ENCODE measurements at regions not wholly inside any gene's neighbourhood (a gene's known extent, or its start where the extent isn't known, plus 50 kb on each side); places are given as distances from the start of the nearest gene placed in this dataset.

GRCh38 chr16:82497139-82497538 is 129.6 kb upstream of the CDH13 start:
- DNase-seq: no peak

- DNase-seq: no peak
Measured at GRCh38 chr16:82488460-82488859, 138.3 kb upstream of the CDH13 start.

DNA sequence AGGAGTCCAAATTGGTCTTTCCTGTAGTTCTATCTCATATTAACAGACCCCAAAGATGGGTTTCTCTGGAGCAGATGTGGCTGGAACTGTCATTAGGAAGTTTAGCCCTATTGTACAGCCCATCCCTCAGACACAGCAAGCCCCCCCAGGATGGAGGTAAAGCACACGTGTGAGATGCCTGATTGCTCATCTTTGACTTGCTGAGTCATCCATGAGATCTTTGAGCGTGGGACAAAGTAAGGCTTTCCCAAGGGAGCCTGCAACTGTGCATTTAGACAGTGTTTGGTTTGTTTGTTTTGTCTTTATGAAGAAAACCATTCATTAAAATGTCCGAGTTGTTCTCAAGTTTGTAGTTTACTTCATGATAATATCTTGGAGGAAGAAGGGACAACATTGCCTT is 145.3 kb upstream of the CDH13 start:
- no peak for DNase-seq

- DNase-seq: no peak
Measured at GRCh38 chr16:82476786-82477185, 150.0 kb upstream of the CDH13 start.

DNA sequence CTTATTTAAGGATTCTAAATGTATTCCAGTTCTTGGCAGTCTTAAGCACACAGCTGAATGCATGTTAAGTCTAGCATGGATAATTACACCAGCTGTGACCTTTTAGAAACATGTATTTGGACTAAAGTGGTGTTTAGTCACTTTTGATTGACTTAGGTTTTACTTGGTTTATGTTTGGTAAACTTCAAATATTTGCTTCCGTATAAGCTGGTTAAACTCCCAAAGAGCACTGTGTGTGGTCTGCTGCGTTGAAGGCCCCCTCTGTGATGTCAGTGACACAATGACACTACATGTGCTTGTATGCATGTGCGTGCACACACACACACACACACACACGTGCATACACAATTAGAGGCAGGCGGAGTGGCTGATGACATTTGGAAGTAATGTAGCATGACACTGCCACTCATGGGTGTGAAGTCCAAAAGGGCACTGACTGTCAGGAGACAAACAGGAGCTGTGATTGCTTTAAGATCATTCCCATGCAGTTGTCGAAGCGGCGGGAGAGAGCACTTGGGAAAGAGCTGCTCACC is 156.1 kb upstream of the CDH13 start:
- peak; percentile 75 for DNase-seq

DNA sequence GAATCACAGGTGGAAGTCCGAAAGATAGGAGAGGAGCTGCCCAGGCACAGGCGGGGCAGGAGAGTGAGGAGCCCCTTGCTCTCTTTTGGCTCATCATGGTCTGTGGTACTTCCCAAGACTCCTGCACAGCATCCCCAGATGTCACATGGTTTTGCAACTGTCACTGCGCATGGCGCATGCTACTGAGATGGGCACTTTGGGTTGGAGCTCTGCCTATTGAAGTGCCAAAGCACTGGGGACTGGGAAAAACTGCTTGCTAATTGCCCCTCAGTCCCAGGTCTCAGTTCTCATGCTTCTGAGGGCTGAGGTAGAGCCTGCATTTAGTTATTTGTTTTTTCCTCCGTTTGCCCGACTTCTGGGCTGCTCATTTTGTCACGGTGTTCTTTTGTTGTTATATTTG is 156.8 kb upstream of the CDH13 start:
- DNase-seq: no peak

DNA sequence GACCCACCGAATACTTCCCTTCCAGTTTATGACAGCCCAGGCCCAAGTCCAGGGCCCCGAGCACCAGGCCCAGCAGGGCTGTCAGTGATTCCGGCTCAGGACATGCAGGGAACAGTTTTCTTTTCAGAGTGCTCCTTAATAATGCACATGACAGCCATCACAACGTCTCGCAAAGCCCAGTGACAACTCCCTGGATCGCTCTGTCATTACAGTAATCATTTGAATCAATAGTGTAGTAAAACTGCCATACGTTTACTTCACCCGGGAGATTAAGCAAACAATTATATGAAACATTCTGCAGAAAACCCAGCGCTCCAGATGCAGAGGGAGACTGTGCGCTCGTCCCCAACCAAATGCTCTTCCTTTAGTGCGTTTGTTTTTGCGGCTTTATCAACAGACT is 162.6 kb upstream of the CDH13 start:
- DNase-seq: no peak

- no peak for DNase-seq
Measured at GRCh38 chr16:82460766-82461165, 166.0 kb upstream of the CDH13 start.

GRCh38 chr16:82459580-82460256 is 167.1 kb upstream of the CDH13 start:
- no peak for DNase-seq

- peak; percentile 76 for DNase-seq
Measured at GRCh38 chr16:82456683-82457082, 170.1 kb upstream of the CDH13 start.

DNA sequence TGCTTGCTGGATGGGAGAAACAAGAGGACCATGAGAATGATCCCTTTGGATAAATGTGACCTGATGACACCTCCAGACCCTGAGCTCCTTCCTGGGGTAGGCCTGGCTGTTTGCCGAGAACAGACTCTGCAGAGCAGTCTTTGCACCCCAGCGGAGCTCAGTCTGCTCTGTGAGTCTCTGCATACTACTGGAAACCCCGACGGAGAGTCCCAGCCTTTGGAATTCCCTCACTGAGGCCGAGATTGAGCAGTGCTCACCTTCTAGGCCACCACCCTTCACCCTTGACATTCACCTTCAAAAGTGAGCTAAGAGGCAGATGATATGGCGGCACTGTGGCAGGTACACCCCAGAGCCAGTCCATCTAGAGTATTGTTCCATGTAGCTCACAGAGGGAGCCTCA is 172.2 kb upstream of the CDH13 start:
- DNase-seq: no peak

DNA sequence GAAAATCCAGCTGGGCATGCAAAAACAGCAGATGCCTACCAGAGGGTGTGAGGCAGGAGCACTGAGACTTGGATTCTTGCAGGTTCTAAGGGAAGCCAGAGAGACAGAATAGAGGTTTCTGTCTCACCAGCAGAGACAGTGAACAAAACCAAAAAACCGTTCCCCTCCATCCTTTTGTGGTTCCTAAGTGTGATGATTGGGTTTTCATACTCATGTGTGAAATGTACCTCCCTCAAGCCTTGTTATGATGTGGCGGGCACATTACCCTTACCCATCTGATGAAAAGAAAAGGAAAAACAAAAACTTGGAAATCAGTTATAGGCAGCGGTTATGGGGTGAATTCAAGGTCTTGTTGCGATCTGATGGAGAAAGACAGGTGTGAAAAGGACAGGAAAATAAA is 172.6 kb upstream of the CDH13 start:
- DNase-seq: no peak

DNA sequence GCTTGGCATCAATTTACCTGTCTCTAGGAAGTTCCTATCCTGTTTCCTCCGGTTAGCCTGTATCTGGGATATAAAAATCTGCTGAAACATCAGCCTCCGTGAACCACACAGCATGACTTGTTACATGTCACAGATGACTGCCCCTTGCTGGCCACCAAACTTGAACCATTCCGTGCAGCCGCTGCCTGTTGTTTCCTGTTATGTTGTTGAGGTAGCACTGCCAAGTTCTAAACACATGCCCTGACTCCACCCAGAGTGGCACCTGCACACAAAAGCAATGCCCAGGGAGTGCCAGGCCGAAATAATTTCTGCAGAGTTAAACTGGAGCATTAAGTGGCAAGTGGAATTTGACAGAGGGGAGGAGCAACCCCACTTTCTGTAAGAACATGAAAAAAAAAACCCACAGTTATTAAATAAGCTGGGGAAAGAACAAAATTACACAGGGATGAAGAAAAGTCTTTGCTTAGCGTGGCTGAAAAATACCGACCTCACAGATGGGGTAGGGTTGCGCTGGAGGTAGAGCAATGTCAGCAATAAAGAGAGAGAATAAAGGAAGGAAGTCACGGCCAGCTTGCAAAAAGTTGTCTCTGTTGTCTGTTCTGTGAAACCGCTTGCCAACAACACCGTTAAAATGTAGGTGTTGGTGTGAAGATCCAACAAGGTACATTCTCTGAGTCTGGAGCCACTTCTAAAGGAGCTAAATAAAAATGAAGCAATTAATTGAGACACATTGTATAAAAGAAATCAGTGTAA is 174.6 kb upstream of the CDH13 start:
- no peak for DNase-seq

DNA sequence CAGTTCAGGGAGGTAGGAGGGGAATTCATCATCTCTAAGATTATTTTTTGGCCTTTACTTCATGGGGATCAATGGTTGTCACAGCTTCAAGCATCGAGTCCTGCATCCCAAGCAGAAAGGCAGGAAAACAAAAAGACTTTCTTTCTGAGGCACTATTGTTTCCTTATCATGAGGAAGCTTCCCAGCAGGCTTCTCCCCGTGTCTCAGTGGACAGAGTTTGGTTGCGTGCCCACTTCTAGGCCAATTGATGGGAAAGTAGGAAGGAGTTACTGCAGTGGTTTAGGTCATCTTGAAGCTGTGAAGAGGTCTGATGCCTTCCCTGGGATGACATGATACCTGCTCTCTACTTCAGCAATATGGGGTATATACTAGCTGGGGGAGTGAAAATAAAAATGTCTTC is 175.3 kb upstream of the CDH13 start:
- no peak for DNase-seq

DNA sequence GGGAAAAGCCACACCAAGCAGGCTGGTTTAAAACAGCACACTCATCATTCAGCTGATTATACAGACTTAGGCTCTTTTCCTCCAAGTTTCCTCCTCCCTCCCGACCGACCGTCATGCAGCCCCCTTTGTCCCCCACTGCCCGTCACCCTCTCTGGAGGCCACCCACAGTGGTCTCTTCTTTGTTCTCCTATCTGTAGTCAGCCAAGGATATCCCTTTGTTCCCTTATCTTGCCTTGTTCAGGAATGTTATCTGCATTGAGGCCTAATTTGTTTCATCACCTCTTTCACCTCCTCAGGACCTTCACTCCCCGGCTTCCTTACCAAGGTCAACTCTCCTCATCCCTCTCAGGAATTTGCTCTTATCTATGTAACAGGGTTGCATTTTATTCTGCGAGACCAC is 186.4 kb upstream of the CDH13 start:
- no peak for DNase-seq

- DNase-seq: no peak
Measured at GRCh38 chr16:82439678-82440293, 187.0 kb upstream of the CDH13 start.

GRCh38 chr16:82433042-82433441 is 193.7 kb upstream of the CDH13 start:
- no peak for DNase-seq

- DNase-seq: no peak
Measured at GRCh38 chr16:82432261-82432660, 194.5 kb upstream of the CDH13 start.

DNA sequence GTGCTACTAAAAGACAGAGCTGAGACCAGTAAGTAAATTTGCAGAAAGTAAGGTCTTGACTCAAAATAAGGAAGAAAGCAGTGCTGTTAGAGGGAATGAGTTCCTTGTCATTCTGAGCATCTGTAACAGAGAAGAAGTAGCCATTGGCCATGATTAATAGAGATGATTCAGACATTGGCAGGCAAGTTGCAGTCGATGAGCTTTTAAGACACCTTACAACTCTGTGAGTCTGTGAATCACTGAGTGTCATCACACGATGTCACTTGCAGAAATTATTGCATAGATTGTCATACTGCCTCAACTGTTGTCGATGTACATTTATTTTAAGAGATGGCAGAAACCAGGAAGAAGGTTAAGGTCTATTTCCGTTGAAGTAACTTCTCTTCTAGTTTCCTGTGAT is 201.1 kb upstream of the CDH13 start:
- no peak for DNase-seq

GRCh38 chr16:82421851-82422250 is 204.9 kb upstream of the CDH13 start:
- no peak for DNase-seq

DNA sequence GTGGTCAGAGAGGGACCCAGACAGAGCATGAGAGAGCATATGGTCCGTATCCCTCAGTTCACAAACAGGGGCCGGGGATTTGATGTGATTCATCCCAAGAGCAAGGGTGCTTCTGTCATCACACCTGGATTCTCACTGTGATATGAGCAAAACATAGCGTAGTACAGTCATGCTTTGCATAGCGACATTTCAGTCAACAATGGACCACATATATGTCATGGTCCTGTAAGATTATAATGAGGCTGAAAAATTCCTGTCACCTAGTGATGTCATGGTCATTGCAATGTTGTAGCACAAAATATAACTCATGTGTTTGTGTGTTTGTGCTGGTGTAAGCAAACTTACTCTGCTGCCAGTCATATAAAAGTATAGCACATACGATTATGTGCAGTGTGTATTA is 207.4 kb upstream of the CDH13 start:
- no peak for DNase-seq

- DNase-seq: no peak
Measured at GRCh38 chr16:82414476-82414875, 212.3 kb upstream of the CDH13 start.

- no peak for DNase-seq
Measured at GRCh38 chr16:82412770-82413169, 214.0 kb upstream of the CDH13 start.

- no peak for DNase-seq
Measured at GRCh38 chr16:82405736-82406135, 221.0 kb upstream of the CDH13 start.

Data from tongue (tissue), 1 donor.